GM12892 (cell line): ENCODE measurements at regions not wholly inside any gene's neighbourhood (a gene's known extent, or its start where the extent isn't known, plus 50 kb on each side); places are given as distances from the start of the nearest gene placed in this dataset.

ENCODE experiments used
- POLR2A ChIP-seq: IDR thresholded peaks from 2 replicates; pipeline ENCODE4 v1.6.1; 2011; ENCODE audit warnings: low read depth, low read length, control low read depth
- TAF1 ChIP-seq: IDR thresholded peaks from 2 replicates; pipeline ENCODE4 v1.6.1; 2011; ENCODE audit warnings: low read depth, mild to moderate bottlenecking, control low read depth, low read length, borderline replicate concordance

- TF ChIP-seq POLR2A, result no peak
- no peak for TF ChIP-seq TAF1
Observed at GRCh38 chr16:17024514-17024913, 446.2 kb downstream of the XYLT1 start.
